ENCODE measurements at regions not wholly inside any gene's neighbourhood (a gene's known extent, or its start where the extent isn't known, plus 50 kb on each side); places are given as distances from the start of the nearest gene placed in this dataset.

DNA sequence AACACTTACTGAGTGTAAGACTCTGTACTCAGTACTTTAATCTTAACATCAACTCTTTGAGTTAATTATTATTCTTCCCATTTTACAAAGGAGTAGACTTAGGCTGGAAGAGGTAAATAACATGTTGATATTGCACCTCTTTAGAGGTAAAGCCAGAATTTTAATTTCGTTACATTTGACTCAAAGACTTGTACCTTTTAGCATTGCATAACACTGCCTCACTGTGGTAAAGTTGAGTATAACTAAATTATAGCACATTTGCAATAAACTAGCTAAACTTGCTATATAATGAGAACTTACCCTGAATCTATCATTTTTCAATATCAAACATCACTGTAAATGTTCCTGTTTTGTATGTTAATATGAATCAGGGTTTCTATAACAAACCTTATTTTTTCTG lies 218.5 kb downstream of the PRR32 start (continued):
- TF ChIP-seq, protein P1, sequence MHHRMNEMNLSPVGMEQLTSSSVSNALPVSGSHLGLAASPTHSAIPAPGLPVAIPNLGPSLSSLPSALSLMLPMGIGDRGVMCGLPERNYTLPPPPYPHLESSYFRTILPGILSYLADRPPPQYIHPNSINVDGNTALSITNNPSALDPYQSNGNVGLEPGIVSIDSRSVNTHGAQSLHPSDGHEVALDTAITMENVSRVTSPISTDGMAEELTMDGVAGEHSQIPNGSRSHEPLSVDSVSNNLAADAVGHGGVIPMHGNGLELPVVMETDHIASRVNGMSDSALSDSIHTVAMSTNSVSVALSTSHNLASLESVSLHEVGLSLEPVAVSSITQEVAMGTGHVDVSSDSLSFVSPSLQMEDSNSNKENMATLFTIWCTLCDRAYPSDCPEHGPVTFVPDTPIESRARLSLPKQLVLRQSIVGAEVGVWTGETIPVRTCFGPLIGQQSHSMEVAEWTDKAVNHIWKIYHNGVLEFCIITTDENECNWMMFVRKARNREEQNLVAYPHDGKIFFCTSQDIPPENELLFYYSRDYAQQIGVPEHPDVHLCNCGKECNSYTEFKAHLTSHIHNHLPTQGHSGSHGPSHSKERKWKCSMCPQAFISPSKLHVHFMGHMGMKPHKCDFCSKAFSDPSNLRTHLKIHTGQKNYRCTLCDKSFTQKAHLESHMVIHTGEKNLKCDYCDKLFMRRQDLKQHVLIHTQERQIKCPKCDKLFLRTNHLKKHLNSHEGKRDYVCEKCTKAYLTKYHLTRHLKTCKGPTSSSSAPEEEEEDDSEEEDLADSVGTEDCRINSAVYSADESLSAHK (CRISPR knock-in tag; IDR thresholded peaks at IDR 0.05; ENCODE audit: borderline replicate concordance) = no peak
- TF ChIP-seq FOXA3 (CRISPR knock-in tag; IDR thresholded peaks at IDR 0.05) = no peak
- no peak for TF ChIP-seq ZNF570 (CRISPR knock-in tag; IDR thresholded peaks at IDR 0.05; ENCODE audit: borderline replicate concordance)
- TF ChIP-seq HDAC1 (CRISPR knock-in tag; IDR thresholded peaks at IDR 0.05) = no peak
- TF ChIP-seq, protein P2, sequence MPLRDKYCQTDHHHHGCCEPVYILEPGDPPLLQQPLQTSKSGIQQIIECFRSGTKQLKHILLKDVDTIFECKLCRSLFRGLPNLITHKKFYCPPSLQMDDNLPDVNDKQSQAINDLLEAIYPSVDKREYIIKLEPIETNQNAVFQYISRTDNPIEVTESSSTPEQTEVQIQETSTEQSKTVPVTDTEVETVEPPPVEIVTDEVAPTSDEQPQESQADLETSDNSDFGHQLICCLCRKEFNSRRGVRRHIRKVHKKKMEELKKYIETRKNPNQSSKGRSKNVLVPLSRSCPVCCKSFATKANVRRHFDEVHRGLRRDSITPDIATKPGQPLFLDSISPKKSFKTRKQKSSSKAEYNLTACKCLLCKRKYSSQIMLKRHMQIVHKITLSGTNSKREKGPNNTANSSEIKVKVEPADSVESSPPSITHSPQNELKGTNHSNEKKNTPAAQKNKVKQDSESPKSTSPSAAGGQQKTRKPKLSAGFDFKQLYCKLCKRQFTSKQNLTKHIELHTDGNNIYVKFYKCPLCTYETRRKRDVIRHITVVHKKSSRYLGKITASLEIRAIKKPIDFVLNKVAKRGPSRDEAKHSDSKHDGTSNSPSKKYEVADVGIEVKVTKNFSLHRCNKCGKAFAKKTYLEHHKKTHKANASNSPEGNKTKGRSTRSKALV (CRISPR knock-in tag; IDR thresholded peaks at IDR 0.05) = no peak
- TF ChIP-seq, protein P3, sequence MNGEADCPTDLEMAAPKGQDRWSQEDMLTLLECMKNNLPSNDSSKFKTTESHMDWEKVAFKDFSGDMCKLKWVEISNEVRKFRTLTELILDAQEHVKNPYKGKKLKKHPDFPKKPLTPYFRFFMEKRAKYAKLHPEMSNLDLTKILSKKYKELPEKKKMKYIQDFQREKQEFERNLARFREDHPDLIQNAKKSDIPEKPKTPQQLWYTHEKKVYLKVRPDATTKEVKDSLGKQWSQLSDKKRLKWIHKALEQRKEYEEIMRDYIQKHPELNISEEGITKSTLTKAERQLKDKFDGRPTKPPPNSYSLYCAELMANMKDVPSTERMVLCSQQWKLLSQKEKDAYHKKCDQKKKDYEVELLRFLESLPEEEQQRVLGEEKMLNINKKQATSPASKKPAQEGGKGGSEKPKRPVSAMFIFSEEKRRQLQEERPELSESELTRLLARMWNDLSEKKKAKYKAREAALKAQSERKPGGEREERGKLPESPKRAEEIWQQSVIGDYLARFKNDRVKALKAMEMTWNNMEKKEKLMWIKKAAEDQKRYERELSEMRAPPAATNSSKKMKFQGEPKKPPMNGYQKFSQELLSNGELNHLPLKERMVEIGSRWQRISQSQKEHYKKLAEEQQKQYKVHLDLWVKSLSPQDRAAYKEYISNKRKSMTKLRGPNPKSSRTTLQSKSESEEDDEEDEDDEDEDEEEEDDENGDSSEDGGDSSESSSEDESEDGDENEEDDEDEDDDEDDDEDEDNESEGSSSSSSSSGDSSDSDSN (CRISPR knock-in tag; IDR thresholded peaks at IDR 0.05) = no peak
- TF ChIP-seq REPIN1 (CRISPR knock-in tag; IDR thresholded peaks at IDR 0.05; ENCODE audit: borderline replicate concordance, low read depth) = no peak
- no peak for TF ChIP-seq ZNF792 (CRISPR knock-in tag; IDR thresholded peaks at IDR 0.05)
- TF ChIP-seq, protein P4, sequence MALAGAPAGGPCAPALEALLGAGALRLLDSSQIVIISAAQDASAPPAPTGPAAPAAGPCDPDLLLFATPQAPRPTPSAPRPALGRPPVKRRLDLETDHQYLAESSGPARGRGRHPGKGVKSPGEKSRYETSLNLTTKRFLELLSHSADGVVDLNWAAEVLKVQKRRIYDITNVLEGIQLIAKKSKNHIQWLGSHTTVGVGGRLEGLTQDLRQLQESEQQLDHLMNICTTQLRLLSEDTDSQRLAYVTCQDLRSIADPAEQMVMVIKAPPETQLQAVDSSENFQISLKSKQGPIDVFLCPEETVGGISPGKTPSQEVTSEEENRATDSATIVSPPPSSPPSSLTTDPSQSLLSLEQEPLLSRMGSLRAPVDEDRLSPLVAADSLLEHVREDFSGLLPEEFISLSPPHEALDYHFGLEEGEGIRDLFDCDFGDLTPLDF (CRISPR knock-in tag; IDR thresholded peaks at IDR 0.05) = no peak
- TF ChIP-seq, protein P5, sequence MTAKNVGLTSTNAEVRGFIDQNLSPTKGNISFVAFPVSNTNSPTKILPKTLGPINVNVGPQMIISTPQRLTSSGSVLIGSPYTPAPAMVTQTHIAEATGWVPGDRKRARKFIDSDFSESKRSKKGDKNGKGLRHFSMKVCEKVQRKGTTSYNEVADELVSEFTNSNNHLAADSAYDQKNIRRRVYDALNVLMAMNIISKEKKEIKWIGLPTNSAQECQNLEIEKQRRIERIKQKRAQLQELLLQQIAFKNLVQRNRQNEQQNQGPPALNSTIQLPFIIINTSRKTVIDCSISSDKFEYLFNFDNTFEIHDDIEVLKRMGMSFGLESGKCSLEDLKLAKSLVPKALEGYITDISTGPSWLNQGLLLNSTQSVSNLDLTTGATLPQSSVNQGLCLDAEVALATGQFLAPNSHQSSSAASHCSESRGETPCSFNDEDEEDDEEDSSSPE (CRISPR knock-in tag; IDR thresholded peaks at IDR 0.05) = no peak

All from HepG2 (cell line).